HG02938 (cell line): ENCODE measurements at regions not wholly inside any gene's neighbourhood (a gene's known extent, or its start where the extent isn't known, plus 50 kb on each side); places are given as distances from the start of the nearest gene placed in this dataset.
"Not testable (repeated sequence)": the region's sequence is repeated elsewhere in the genome, so short reads cannot be mapped to it uniquely, and the experiment has no call there.

Experiments used
- ATAC-seq: cut with Tn5 transposase; IDR thresholded peaks from one replicate; pipeline ENCODE4 v1.9.1; 2021; ENCODE audit warnings: mild to moderate bottlenecking, moderate library complexity; ENCODE audit not compliant: unreplicated experiment

- ATAC-seq = no peak
Measured at GRCh38 chr2:142668420-142668819, 209.0 kb upstream of the KYNU start.

GRCh38 chr2:142665241-142665640, 212.2 kb upstream of the KYNU start:
- no peak for ATAC-seq

- ATAC-seq = no peak
Measured at GRCh38 chr2:142650601-142651000, 226.9 kb upstream of the KYNU start.

GRCh38 chr2:142649581-142649980, 227.9 kb upstream of the KYNU start:
- ATAC-seq = no peak

- ATAC-seq = no peak
Measured at GRCh38 chr2:142642650-142643049, 234.8 kb upstream of the KYNU start.

GRCh38 chr2:142629193-142629592, 248.3 kb upstream of the KYNU start:
- ATAC-seq = no peak

- no peak for ATAC-seq
Measured at GRCh38 chr2:142621287-142621686, 256.2 kb upstream of the KYNU start.

GRCh38 chr2:142617461-142617860, 260.0 kb upstream of the KYNU start:
- ATAC-seq = no peak

- ATAC-seq = no peak
Measured at GRCh38 chr2:142615876-142616275, 261.6 kb upstream of the KYNU start.

GRCh38 chr2:142613193-142613592, 264.3 kb upstream of the KYNU start:
- not testable (repeated sequence) for ATAC-seq

GRCh38 chr2:142605421-142605820, 272.0 kb upstream of the KYNU start:
- ATAC-seq = no peak

GRCh38 chr2:142603759-142604158, 273.7 kb upstream of the KYNU start:
- ATAC-seq = no peak

- ATAC-seq = no peak
Measured at GRCh38 chr2:142602418-142602989, 275.0 kb upstream of the KYNU start.

GRCh38 chr2:142601794-142602193, 275.7 kb upstream of the KYNU start:
- ATAC-seq = no peak

- no peak for ATAC-seq
Measured at GRCh38 chr2:142599504-142599903, 278.0 kb upstream of the KYNU start.

GRCh38 chr2:142598846-142599245, 278.6 kb upstream of the KYNU start:
- no peak for ATAC-seq

- ATAC-seq = no peak
Measured at GRCh38 chr2:142596334-142597088, 281.0 kb upstream of the KYNU start.

GRCh38 chr2:142594935-142595334, 282.5 kb upstream of the KYNU start:
- ATAC-seq = no peak

- ATAC-seq = no peak
Measured at GRCh38 chr2:142592171-142592570, 285.3 kb upstream of the KYNU start.

- ATAC-seq = no peak
Measured at GRCh38 chr2:142591420-142591819, 286.0 kb upstream of the KYNU start.

GRCh38 chr2:142588269-142588668, 289.2 kb upstream of the KYNU start:
- no peak for ATAC-seq

- no peak for ATAC-seq
Measured at GRCh38 chr2:142586693-142587580, 290.5 kb upstream of the KYNU start.
